ENCODE measurements at regions not wholly inside any gene's neighbourhood (a gene's known extent, or its start where the extent isn't known, plus 50 kb on each side); places are given as distances from the start of the nearest gene placed in this dataset.

- no TSS peak for BruUV-seq (replicated peaks)
- no peak overlapping the region for H3K9ac ChIP-seq (ENCODE audit: low read length)
- no peaks in the 10 kb centered on the region for H4K20me1 ChIP-seq (ENCODE audit: low read length)
- H3K36me3 ChIP-seq (ENCODE audit: low read depth, low read length): no peaks in the 10 kb centered on the region
- H3K27me3 ChIP-seq (ENCODE audit: low read length): 0 out of 2 replicates have a peak, but pooled peaks cover 4% of the 10 kb centered on the region
- no peaks in the 10 kb centered on the region for H3K4me1 ChIP-seq (ENCODE audit: insufficient read depth, low read length)
- DNase-seq: no peak
- H3K4me2 ChIP-seq (ENCODE audit: low read length): no peak overlapping the region
- no peaks in the 10 kb centered on the region for H3F3A ChIP-seq (ENCODE audit: low read length, unreplicated experiment)
- ATAC-seq: no peak
- no peak overlapping the region for H3K27ac ChIP-seq (ENCODE audit: low read length)
- H3K4me3 ChIP-seq (ENCODE audit: low read length): no peak overlapping the region
- H3K9me3 ChIP-seq (ENCODE audit: low read length): no peaks in the 10 kb centered on the region
- intact Hi-C loops (cut with micrococcal nuclease): no loop called here
- no peak overlapping the region for H2AFZ ChIP-seq (ENCODE audit: low read length)
- H3K9me2 ChIP-seq (replicated peaks; ENCODE audit: low read length): no peaks in the 10 kb centered on the region
- H3K79me2 ChIP-seq (ENCODE audit: low read length): no peaks in the 10 kb centered on the region
- POLR2A ChIA-PET (ENCODE audit: unreplicated experiment): no interaction called here
- CTCF ChIA-PET: no interaction called here
- TF ChIP-seq CTCF (conservative IDR thresholded peaks at IDR 0.05; ENCODE audit: low read depth, low read length) (no peak), EZH2phosphoT487 (IDR thresholded peaks at IDR 0.05; ENCODE audit: borderline replicate concordance, low read length) (no peak), EZH2 (IDR thresholded peaks at IDR 0.05; ENCODE audit: low read length, unreplicated experiment) (no peak)
Observed at GRCh38 chr4:24213961-24214360, 324.1 kb upstream of the PPARGC1A start.

GRCh38 chr4:24212642-24213041 is 322.8 kb upstream of the PPARGC1A start:
- TF ChIP-seq EZH2phosphoT487 (IDR thresholded peaks at IDR 0.05; ENCODE audit: borderline replicate concordance, low read length): no peak
- TF ChIP-seq EZH2 (IDR thresholded peaks at IDR 0.05; ENCODE audit: low read length, unreplicated experiment): no peak
- no peak for TF ChIP-seq CTCF (conservative IDR thresholded peaks at IDR 0.05; ENCODE audit: low read depth, low read length)
- Histone ChIP-seq H3K4me3 (ENCODE audit: low read length) (no peak overlapping the region), H3K27me3 (ENCODE audit: low read length) (0 out of 2 replicates have a peak, but pooled peaks cover 4% of the 10 kb centered on the region), H3K4me1 (ENCODE audit: insufficient read depth, low read length) (no peaks in the 10 kb centered on the region), H3K79me2 (ENCODE audit: low read length) (no peaks in the 10 kb centered on the region), H3K9me3 (ENCODE audit: low read length) (no peaks in the 10 kb centered on the region), H3K9ac (ENCODE audit: low read length) (no peak overlapping the region), H3K9me2 (replicated peaks; ENCODE audit: low read length) (no peaks in the 10 kb centered on the region), H2AFZ (ENCODE audit: low read length) (no peak overlapping the region), H3K27ac (ENCODE audit: low read length) (no peak overlapping the region), H3K4me2 (ENCODE audit: low read length) (no peak overlapping the region), H3K36me3 (ENCODE audit: low read depth, low read length) (no peaks in the 10 kb centered on the region), H3F3A (ENCODE audit: low read length, unreplicated experiment) (no peaks in the 10 kb centered on the region), H4K20me1 (ENCODE audit: low read length) (no peaks in the 10 kb centered on the region)
- no TSS peak for BruUV-seq (replicated peaks)
- POLR2A ChIA-PET (ENCODE audit: unreplicated experiment): no interaction called here
- ATAC-seq (no peak), DNase-seq (no peak)
- intact Hi-C loops (cut with micrococcal nuclease): no loop called here
- CTCF ChIA-PET: no interaction called here

GRCh38 chr4:24211856-24212255 is 322.0 kb upstream of the PPARGC1A start:
- H3F3A ChIP-seq (ENCODE audit: low read length, unreplicated experiment): no peaks in the 10 kb centered on the region
- DNase-seq: no peak
- no peak overlapping the region for H2AFZ ChIP-seq (ENCODE audit: low read length)
- ATAC-seq: no peak
- no peaks in the 10 kb centered on the region for H3K36me3 ChIP-seq (ENCODE audit: low read depth, low read length)
- H4K20me1 ChIP-seq (ENCODE audit: low read length): no peaks in the 10 kb centered on the region
- ChIA-PET CTCF (no interaction called here), POLR2A (ENCODE audit: unreplicated experiment) (no interaction called here)
- H3K27me3 ChIP-seq (ENCODE audit: low read length): 0 out of 2 replicates have a peak, but pooled peaks cover 4% of the 10 kb centered on the region
- no TSS peak for BruUV-seq (replicated peaks)
- H3K9me2 ChIP-seq (replicated peaks; ENCODE audit: low read length): no peaks in the 10 kb centered on the region
- no peaks in the 10 kb centered on the region for H3K79me2 ChIP-seq (ENCODE audit: low read length)
- no peaks in the 10 kb centered on the region for H3K4me1 ChIP-seq (ENCODE audit: insufficient read depth, low read length)
- no peak overlapping the region for H3K4me3 ChIP-seq (ENCODE audit: low read length)
- no peak overlapping the region for H3K9ac ChIP-seq (ENCODE audit: low read length)
- intact Hi-C loops (cut with micrococcal nuclease): no loop called here
- TF ChIP-seq EZH2phosphoT487 (IDR thresholded peaks at IDR 0.05; ENCODE audit: borderline replicate concordance, low read length) (no peak), EZH2 (IDR thresholded peaks at IDR 0.05; ENCODE audit: low read length, unreplicated experiment) (no peak), CTCF (conservative IDR thresholded peaks at IDR 0.05; ENCODE audit: low read depth, low read length) (no peak)
- H3K9me3 ChIP-seq (ENCODE audit: low read length): no peaks in the 10 kb centered on the region
- no peak overlapping the region for H3K27ac ChIP-seq (ENCODE audit: low read length)
- H3K4me2 ChIP-seq (ENCODE audit: low read length): no peak overlapping the region
